HG02763 (cell line): ENCODE measurements at regions not wholly inside any gene's neighbourhood (a gene's known extent, or its start where the extent isn't known, plus 50 kb on each side); places are given as distances from the start of the nearest gene placed in this dataset.
"Not testable (repeated sequence)": the region's sequence is repeated elsewhere in the genome, so short reads cannot be mapped to it uniquely, and the experiment has no call there.

ENCODE experiments used
- ATAC-seq: cut with Tn5 transposase; IDR thresholded peaks from one replicate; pipeline ENCODE4 v1.9.1; 2021; ENCODE audit warnings: mild to moderate bottlenecking, moderate library complexity; ENCODE audit not compliant: unreplicated experiment

DNA sequence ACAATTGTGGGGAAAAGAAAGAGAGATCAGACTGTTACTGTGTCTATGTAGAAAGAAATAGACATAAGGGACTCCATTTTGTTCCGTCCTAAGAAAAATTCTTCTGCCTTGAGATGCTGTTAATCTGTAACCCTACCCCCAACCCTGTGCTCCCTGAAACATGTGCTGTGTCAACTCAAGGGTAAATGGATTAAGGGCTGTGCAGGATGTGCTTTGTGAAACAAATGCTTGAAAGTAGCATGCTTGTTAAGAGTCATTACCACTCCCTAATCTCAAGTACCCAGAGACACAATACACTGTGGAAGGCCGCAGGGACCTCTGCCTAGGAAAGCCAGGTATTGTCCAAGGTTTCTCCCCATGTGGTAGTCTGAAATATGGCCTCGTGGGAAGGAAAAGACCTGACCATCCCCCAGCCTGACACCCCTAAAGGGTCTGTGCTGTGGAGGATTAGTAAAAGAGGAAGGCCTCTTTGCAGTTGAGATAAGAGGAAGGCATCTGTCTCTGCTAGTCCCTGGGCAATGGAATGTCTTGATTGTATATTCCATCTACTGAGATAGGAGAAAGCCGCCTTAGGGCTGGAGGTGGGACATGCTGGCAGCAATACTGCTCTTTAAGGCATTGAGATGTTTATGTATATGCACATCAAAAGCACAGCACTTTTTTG is 695.9 kb upstream of the ADGRL4 start:
- ATAC-seq: not testable (repeated sequence)

DNA sequence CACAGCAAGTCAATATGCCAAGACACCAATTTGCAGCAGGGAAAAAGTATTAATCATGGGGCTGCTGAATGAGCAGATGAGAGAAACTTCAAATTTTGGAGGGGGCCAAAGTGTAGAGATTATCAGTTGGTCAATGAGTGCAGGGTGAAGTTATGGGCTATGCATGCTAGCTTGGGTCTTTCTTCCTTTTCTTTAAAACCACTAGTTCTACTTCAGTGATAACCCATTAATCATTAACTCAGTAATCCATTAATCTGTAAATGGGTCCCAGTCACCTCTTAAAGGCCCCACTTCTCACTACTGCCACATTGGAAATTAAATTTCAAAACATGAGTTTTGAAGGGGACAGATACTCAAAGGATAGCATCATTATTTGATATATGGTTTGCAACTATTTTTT is 688.6 kb upstream of the ADGRL4 start:
- ATAC-seq: peak; percentile 87

DNA sequence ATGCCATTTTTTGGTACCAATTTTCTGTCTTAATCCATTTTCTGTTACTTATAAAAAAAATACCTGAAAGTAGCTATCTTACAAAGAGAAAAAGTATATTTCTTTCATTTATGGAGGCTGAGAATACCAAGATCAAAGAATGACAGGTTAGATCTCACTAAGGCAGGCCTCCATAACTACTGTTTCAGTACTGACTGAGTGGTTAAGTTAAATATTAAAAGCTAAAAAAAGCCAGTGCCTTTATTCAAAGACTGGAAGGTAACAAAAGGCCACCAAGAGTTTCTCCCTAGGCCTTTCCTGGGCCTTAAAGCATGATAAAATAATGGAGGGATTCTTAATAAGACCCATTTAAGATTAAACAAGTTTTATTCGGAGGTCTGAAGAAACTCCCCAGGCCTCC is 687.7 kb upstream of the ADGRL4 start:
- peak; percentile 59 for ATAC-seq

DNA sequence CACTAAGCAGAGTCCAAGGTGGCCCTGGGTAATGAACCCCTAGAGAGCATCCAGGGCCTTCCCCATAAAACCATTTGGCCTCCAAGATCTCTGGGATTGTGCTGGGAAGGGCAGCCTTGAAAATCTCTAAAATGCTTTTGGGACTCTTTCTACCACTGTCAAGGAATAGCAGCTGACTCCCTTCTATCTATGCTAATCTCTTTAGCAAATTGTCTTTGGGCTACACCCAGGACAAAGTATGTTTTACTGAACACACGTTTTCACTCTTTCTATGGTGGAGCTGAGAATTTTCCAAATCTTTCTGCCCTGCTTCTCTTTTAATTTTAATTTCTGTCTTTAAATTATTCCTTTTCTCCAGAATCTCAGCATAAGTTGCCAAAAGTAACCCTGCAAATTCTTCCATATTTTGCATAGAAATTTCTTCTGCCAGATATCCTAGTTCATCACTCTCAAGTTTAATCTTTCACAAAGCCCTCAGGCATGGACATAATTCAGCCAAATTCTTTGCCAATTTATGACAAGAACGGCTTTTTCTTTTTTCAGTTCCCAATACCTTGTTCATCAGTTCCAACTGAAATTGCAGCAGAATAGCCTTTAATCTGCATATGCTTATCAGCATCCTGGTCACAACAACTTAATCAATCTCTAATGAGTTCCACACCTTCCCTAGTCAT is 687.0 kb upstream of the ADGRL4 start:
- ATAC-seq: no peak

DNA sequence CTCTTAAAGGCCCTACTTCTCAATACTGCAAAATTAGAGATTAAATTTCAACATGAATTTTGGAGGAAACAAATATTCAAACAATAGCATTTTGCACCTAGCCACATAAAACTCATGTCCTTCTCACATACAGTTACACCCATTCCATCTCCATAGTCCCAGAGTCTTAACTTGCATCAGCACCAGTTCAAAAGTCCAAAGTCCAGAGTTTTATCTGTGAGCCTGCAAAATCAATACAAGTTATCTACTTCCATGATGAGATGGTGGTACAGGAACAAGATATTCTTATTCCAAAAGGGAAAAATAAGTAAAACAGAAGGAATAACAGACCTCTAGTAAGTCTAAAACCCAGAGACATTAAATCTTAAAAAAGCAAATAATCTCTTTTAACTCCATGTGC is 686.0 kb upstream of the ADGRL4 start:
- no peak for ATAC-seq

DNA sequence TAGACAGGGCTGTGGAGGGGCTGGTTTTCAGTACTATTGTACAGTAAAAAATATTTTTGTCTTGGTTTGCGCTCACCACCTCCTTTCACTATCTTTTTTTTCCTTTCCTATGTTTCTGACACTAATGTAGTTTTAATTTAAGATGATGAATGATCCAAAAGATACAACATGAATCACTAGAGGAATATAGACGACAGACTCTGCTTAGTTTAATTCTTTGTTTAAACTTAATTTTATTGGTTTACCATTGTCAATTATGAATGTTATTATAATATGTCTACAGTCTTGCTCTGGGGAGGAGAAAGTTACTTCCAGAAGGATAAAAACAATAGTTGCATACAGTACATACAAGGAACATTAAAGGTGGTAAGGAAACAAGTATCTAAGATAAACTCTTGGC is 682.4 kb upstream of the ADGRL4 start:
- ATAC-seq: no peak

DNA sequence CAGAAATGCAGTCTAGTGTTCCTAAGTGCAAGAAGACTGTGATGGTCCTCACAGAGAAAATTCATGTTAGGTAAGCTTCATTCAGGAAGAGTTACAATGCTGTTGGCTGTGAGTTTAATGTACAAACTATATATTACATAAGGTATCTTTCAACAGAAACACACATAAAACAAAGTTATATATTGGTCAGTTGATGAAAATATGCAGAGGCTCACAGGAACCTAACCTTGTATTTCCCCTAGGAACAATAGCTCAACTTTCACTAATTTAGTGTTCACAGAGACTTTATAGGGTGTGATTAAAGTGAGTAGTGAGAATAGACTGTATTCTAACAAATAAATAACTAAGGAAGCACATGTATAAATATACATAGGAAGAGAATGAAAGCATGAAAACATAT is 676.9 kb upstream of the ADGRL4 start:
- no peak for ATAC-seq

DNA sequence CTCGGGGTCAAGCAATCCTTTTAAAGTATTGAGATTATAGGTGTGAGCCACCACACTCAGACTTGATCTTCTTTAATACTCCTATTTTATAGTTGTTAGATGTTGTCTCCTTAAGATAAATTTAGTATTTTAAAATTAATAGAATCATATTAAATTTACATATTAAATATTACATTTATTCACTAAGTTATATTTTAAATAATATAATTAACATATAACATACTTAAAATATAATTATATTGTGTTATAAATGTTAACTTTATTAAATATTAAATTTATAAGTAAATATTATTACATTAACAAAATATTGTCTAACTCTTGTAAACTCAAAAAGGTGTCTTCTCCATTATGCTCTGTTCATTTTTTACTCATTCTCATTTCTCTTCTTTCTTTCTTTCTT is 675.9 kb upstream of the ADGRL4 start:
- no peak for ATAC-seq

DNA sequence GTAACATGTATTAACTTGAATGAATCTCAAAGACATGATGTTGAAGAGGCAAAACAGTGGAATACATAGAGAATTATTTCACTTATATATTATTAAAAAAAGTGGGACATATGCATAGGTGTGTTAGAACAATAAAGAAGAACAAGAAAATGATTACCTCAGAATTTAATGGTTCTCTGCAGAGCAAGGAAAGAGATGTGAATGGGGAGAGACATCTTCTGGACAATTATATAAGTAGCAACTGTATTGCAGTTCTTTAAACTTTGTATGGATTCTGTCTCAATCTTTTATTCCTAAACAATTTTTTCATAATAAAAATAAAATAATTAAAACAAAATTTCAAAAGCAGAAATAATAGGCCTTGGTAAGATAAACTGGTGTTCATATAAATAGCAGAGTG is 674.9 kb upstream of the ADGRL4 start:
- ATAC-seq: no peak

DNA sequence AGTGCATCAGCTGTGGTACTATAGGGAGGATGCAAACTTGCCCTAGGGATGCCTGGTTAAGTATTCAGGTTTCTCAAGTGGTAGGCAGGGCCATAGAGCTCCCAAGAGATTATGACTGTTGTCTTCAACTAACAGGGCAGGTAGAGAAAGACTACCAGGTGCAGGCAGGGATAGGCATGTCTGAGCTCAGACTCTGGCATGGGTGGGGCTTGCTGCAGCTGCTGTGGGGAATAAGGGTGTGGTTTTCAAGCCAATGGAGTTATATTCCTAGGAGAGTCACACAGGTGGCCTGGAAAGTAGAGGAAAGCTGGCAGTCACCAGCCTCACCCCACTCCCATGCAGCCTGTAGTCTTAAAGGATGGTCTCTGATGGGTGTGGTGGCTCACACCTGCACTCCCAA is 673.4 kb upstream of the ADGRL4 start:
- no peak for ATAC-seq

DNA sequence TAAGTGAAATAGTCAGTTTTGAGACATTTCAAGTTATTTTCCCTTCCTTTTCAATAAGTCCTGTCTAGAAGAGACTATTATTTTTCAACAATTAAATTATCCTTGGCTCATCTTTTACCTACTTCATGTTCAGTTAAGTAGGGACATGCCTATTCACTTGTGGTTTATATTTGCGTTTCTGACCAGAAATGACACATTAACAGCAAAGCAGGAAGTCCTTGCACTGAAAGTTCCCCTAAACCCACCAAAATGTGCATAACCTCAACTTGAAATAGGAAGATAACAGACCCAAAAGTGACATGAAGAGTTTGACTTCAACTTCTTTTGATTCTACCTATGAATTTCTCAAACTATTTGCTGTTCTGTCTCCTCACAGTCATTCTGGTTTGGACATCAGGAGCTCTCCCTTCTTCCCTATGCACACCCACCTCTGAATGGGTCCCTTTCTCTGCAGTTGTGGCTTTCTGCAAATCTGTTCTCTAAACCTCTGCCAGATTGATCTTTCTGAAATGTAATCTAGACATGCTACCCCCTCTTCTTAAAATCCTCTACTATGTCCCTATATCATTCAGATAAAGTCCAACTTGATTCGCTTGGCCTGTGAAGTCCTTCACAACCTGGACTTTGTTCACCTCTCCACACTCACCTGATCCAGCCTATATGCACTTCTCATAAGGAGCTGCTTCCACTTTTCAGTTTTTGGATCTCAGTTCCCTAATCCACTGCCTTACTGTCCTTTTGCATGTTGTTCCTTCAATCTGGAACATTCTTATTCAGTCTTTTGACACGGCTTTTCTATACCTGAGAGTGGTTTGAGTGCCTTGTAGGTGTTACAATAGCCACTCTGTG is 661.5 kb upstream of the ADGRL4 start:
- ATAC-seq: peak; percentile 93

DNA sequence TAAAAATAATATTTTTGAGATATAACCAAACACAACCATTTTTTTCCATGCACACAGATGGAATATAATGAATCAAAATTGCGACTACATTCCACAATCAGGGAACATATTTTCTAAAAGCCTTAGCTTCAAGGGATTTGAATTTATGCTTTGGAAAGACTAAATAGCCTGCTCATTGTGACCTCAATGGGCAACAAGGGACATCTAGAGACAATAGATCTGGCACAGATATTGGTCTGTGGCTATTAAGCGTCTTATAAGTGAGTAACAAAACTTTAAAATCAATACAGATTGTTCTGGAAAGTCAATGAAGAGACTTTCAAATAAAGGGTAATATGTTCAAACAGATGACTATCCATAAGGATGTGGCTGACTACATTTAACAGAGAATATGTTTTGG is 660.6 kb upstream of the ADGRL4 start:
- no peak for ATAC-seq

DNA sequence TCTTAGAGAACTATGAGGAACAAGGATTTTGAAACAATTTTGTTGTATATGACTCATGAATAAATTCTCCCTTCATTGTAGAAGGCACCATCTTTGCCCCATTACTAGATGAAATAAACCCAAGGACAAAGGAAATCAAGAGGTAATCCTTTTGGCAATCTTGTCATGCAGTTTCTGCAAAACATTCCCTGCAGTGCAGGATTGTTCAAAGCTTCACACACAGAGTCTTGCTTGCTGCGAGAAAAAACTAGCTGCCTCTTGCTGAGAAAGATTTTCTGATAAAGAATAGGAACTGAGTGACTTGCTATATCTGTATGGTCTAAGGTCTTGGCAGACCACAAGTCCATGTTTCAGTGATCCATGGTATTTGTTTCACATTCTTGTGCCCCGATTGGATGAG is 657.4 kb upstream of the ADGRL4 start:
- no peak for ATAC-seq

DNA sequence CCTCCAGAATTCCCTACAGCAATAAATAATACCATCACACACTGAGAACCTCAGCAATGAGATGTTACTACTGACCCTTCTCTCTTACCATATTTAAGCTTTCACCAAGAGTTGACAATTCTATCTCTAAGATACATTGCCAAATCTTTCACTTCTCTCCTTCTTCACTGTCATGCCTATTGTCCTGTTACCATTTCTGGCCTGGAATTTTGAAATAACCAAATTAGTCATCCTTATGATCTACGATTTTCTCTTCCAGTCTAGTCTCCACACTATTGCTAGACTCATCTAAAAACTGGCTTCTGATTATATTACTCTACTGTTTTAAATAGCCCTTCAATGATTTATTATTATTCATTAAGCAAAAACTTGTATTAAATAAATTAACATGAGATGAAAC is 656.1 kb upstream of the ADGRL4 start:
- ATAC-seq: no peak

DNA sequence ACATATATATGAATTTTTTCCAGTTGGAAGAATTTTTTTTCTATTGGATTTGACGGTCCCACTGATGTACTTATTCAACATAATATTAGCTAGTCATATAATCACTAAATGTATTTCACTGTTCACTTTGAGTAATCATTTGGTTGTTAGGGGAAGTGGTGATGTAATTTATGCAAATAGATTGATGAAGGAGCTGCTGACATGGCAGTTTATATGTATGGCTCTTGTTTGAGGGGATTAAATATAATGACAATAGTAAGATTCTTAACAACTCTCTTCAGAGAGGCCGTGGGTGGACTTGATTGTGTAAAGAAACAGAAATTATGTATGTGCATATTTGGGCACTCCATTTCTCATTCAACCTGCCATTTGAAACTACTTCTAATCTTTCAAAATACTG is 653.6 kb upstream of the ADGRL4 start:
- no peak for ATAC-seq

DNA sequence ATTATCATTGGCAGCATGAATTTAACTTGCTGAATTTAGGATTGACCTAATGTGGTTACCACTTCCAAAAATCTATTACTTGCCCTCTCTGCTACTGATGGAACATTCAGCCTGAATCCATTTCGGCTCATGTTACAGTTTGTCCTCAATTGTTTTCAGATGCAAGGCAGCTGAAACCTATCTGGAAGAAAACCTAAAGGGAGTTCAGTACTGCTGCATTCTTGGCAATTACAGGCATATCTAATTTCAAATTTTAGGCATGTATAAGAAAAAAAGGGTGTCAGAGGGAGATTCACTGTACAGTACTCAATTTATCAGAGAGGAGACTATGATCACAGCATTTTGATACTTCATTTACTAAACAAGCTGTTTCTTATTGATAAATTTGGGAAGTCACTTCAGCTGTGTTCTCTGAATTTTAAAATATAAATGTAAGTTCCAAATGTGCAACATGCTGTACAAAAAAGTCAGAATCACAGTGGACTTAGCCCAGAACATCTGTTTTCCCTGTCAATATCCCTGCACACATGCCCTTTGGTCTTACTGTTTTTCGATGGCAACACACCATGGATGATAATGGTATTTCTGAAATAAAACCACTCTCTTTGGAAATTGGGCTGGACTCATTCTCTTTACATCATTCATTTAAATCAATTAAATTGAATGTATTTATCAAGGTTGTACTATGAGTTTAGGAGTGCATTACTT is 651.6 kb upstream of the ADGRL4 start:
- no peak for ATAC-seq

DNA sequence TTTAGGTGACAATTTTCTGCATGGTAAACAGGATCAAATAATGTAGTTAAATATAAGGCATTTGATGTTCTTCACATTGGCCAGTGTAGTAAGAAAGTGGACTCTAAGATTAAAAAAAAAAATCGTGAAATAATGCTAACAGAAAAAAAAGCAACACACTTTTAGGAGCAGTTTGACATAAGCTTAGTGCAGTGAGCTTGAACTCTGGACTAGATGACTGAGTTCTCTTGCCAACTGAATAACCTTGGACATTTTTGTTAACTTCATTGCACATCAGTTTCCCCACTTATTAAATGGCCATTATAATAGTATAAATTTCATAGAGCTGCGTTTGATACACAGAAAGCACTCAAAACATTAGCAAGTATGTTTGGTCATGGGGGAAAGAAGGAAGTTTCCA is 649.3 kb upstream of the ADGRL4 start:
- no peak for ATAC-seq

DNA sequence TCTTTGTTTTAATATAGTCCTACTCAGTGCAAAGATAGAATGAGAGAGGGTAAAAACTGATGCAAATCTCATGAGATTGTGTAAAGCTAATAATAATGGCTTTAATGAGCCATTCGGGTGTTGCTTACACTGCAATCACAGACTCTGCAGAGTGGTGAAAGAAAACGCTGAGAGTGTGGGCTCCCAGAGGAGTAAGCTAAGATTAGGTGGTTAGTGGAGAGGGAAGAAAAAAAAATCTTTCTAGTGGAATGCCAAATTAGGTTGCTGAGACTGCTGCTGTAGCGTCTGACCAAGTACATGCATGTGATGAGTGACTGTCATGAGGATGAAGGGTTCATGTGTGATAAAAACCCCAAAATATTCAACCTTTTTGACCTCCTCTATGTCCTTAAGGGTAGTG is 645.9 kb upstream of the ADGRL4 start:
- no peak for ATAC-seq

DNA sequence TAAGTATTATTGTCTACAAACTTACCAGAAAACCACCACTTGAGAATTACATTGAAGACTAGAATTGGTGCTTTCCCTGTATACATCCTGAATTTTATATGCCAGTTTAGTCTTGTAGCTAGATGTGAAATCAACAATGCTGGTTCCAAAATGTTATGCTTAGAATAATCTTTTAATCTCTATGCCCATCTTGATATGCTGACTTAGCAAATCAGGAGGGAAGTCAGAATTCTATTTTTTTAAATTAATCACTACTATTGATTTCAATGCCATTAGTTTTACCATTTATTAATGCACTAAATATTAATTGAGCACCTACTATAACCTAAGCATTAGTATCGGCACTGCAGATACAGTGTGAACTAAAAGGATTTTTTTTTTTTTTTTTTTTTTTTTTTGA is 641.6 kb upstream of the ADGRL4 start:
- ATAC-seq: no peak

DNA sequence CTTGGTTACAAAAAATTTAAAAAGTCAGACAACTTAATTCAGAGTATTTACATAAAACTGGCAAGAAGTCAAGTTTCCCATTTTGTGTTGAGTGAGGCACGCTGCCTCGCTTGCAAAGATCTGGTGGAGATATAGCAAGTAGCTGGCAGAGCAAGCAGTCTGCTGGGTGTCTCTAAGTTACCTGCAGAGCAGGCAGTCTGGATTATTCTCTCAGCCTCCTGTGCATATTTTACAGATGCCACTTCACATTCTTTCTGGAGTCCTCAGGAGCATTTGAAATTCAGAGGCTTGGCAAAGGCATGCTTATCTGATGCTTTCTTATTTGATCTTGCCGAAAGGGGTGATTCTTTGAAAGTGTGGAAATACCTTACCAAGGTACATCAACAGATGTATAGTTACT is 640.4 kb upstream of the ADGRL4 start:
- ATAC-seq: no peak

DNA sequence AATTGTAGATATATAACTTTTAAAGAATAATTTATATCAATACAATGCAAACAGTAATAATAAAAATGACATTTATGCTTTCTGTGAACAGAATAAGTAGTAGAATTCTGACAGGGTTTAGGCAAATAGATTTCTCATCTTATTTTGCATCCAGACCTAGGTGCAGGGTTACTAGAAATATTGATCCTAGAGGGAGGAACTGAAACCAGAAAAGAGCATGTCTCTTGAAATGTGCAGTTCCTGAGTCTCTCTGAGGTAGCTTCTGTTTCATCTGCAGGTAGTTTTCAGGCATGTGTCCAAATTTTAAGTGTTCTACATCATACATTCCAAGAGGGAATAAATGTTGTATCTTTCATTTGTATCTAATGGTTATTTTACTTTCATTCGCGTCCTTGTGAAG is 631.9 kb upstream of the ADGRL4 start:
- peak; percentile 99 for ATAC-seq
